HG02840 (cell line): ENCODE measurements at regions not wholly inside any gene's neighbourhood (a gene's known extent, or its start where the extent isn't known, plus 50 kb on each side); places are given as distances from the start of the nearest gene placed in this dataset.
"Not testable (repeated sequence)": the region's sequence is repeated elsewhere in the genome, so short reads cannot be mapped to it uniquely, and the experiment has no call there.

Experiments used
- ATAC-seq: cut with Tn5 transposase; IDR thresholded peaks from one replicate; pipeline ENCODE4 v1.9.1; 2021; ENCODE audit warnings: mild to moderate bottlenecking, moderate library complexity, moderate number of reproducible peaks; ENCODE audit not compliant: unreplicated experiment, low FRiP score

- not testable (repeated sequence) for ATAC-seq
Observed at GRCh38 chrX:77390365-77390764, 56.8 kb upstream of the FGF16 start.

- no peak for ATAC-seq
Observed at GRCh38 chrX:77396781-77397180, 50.4 kb upstream of the FGF16 start.
